Endothelial cell of umbilical vein (primary cell): ENCODE measurements at regions not wholly inside any gene's neighbourhood (a gene's known extent, or its start where the extent isn't known, plus 50 kb on each side); places are given as distances from the start of the nearest gene placed in this dataset.

Experiments
- BruUV-seq: library from RNA; stranded (reverse); fragments of 400-500 nt; replicated peaks from 2 replicates; lab custom pipeline; 2021; lab: Mats Ljungman, UMichigan
- CTCF ChIA-PET: fragments of 300-600, 350-600 bp; sonication (Branson Sonifier 250); formaldehyde crosslinking; loops from one replicate; lab custom pipeline; 2021; ENCODE audit warnings: antibody characterized with exemption, inconsistent platforms; lab: Charles Lee
- POLR2A ChIA-PET: fragments of 300-600, 350-600 bp; sonication (Branson Sonifier 250); formaldehyde crosslinking; loops from one replicate; lab custom pipeline; 2021; ENCODE audit warnings: antibody characterized with exemption, inconsistent platforms; lab: Charles Lee
- DNase-seq: peaks from one replicate; pipeline ENCODE4 v3.0.0-alpha.2; 2011; ENCODE audit warnings: low read depth, low spot score
- FAIRE-seq: peaks from 2 replicates; lab custom pipeline; 2011; peaks lifted over from hg19 to GRCh38; lab: Jason Lieb, UNC
- H2AFZ ChIP-seq: 2 replicates; pipeline ENCODE4 v1.6.0; 2012; ENCODE audit warnings: low read depth, low read length, control low read depth, inconsistent platforms
- H3K27ac ChIP-seq: 2 replicates; pipeline ENCODE4 v1.5.1; 2011; ENCODE audit warnings: low read depth, mild to moderate bottlenecking, control low read depth, low read length, moderate library complexity; ENCODE audit not compliant: insufficient read depth
- H3K27me3 ChIP-seq, 2 experiments: 2 replicates each; pipeline versions ENCODE4 v1.6.0 to v1.6.1; 2011; ENCODE audit warnings: low read length in 2 of 2, mixed read lengths in 1 of 2; ENCODE audit not compliant: control insufficient read depth in 2 of 2, insufficient read depth in 2 of 2
- H3K36me3 ChIP-seq, 2 experiments: 2 replicates in 1 of 2; 3 replicates in 1 of 2; pipeline ENCODE4 v1.5.1; 2011; ENCODE audit warnings: low read length in 2 of 2, mild to moderate bottlenecking in 1 of 2, moderate library complexity in 1 of 2; ENCODE audit not compliant: control insufficient read depth in 2 of 2, insufficient read depth in 2 of 2; ENCODE audit errors: extremely low read depth in 1 of 2
- H3K4me1 ChIP-seq: 3 replicates; pipeline ENCODE4 v1.5.1; 2011; ENCODE audit warnings: mild to moderate bottlenecking, low read length; ENCODE audit not compliant: control insufficient read depth, insufficient read depth; ENCODE audit errors: extremely low read depth
- H3K4me2 ChIP-seq: 2 replicates; pipeline ENCODE4 v1.6.1; 2011; ENCODE audit warnings: low read length, control low read depth, mixed read lengths; ENCODE audit not compliant: insufficient read depth
- H3K4me3 ChIP-seq, 3 experiments: fragments of 200-600 bp in 1 of 3; sonication (generic), shearing (Covaris generic) in 1 of 3; replicated peaks in 1 of 3; 2 replicates each; pipeline ENCODE4 v1.5.1; 2011 to 2016; ENCODE audit warnings: control low read depth in 3 of 3, low read length in 3 of 3, mild to moderate bottlenecking in 2 of 3, inconsistent platforms in 1 of 3, low read depth in 1 of 3, moderate library complexity in 1 of 3; ENCODE audit not compliant: insufficient read depth in 1 of 3
- H3K79me2 ChIP-seq: 2 replicates; pipeline ENCODE4 v1.6.0; 2012; ENCODE audit warnings: low read length, inconsistent platforms; ENCODE audit not compliant: control insufficient read depth, insufficient read depth
- H3K9ac ChIP-seq: replicated peaks from 2 replicates; pipeline ENCODE3; 2011; ENCODE audit warnings: low read length, control low read depth; ENCODE audit not compliant: insufficient read depth; ENCODE audit errors: extremely low read depth
- H3K9me1 ChIP-seq: replicated peaks from 3 replicates; pipeline ENCODE4 v1.6.0; 2011; ENCODE audit warnings: mild to moderate bottlenecking, low read length; ENCODE audit not compliant: control insufficient read depth, insufficient read depth; ENCODE audit errors: extremely low read depth
- H3K9me3 ChIP-seq: replicated peaks from 2 replicates; pipeline ENCODE4 v1.5.1; 2012; ENCODE audit warnings: low read length, inconsistent platforms; ENCODE audit not compliant: control insufficient read depth, insufficient read depth
- H4K20me1 ChIP-seq: replicated peaks from 2 replicates; pipeline ENCODE3; 2011; ENCODE audit warnings: mild to moderate bottlenecking, low read length; ENCODE audit not compliant: control insufficient read depth, insufficient read depth; ENCODE audit errors: extremely low read depth
- CTCF ChIP-seq, 2 donors: IDR thresholded peaks; 1 replicate in 1 of 2; 2 replicates in 1 of 2; pipeline ENCODE4 v1.5.1; 2011; ENCODE audit warnings: low read length in 2 of 2, mild to moderate bottlenecking in 2 of 2, moderate library complexity in 2 of 2, control low read depth in 1 of 2, inconsistent platforms in 1 of 2, low read depth in 1 of 2; ENCODE audit not compliant: insufficient read depth in 1 of 2; ENCODE audit errors: extremely low read depth in 1 of 2
- EZH2 ChIP-seq: IDR thresholded peaks from 2 replicates; pipeline ENCODE4 v1.6.1; 2012; ENCODE audit warnings: borderline replicate concordance, low read depth, mild to moderate bottlenecking, moderate library complexity, low read length, inconsistent platforms; ENCODE audit not compliant: severe bottlenecking
- GATA2 ChIP-seq: IDR thresholded peaks from 2 replicates; pipeline ENCODE4 v1.7.0; 2011; ENCODE audit warnings: low read depth, mild to moderate bottlenecking, moderate library complexity, mixed read lengths, low read length; ENCODE audit not compliant: insufficient read length, insufficient read depth
- JUN ChIP-seq: IDR thresholded peaks from 2 replicates; pipeline ENCODE4 v1.6.1; 2011; ENCODE audit warnings: borderline replicate concordance, low read depth; ENCODE audit not compliant: insufficient read length, insufficient read depth
- MAX ChIP-seq: IDR thresholded peaks from 2 replicates; pipeline ENCODE4 v1.6.1; 2011; ENCODE audit not compliant: insufficient read depth, insufficient read length
- MYC ChIP-seq: IDR thresholded peaks from one replicate; pipeline ENCODE4 v1.6.1; 2011; ENCODE audit warnings: mild to moderate bottlenecking, low read depth, low read length
- POLR2A ChIP-seq: IDR thresholded peaks from 2 replicates; pipeline ENCODE4 v1.6.1; 2012; ENCODE audit warnings: low read depth, mild to moderate bottlenecking, control low read depth, low read length
- POLR2AphosphoS5 ChIP-seq: IDR thresholded peaks from 2 replicates; pipeline ENCODE4 v1.6.1; 2012; ENCODE audit warnings: low read depth, mild to moderate bottlenecking, control low read depth, low read length, moderate library complexity; ENCODE audit not compliant: insufficient read depth
- dilution Hi-C: fragments of 300-500 bp; cut with MboI; formaldehyde crosslinking; loops from one replicate; pipeline ENCODE4 v1.15.0; 2019; ENCODE audit warnings: low sequenced_read_pairs; ENCODE audit not compliant: extremely low pct_ligation_motif_present
- intact Hi-C: fragments of 100-400 bp; cut with micrococcal nuclease; formaldehyde crosslinking; loops from one replicate; pipeline ENCODE4 v1.10.0; 2022

DNA sequence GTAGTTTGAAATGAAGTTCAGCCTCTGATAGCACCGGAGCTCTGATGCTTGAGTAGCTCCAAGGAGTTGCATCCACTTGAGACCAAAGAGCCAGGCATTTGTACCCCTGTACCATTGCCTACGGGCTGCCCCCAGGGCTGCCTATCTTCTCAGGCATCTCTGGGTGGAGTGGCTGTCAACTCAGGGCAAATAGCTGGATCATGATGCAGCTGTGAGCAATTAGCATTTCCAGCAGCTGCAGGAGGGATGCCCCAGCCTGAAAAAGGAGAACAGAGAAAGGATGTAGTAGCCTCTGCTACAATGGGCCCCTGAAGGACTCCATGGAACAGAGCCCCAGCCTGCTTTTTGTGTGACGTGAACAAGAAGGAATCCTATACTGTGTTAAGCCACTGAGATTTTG, 492.6 kb downstream of the BCOR start:
- Histone ChIP-seq H3K4me1 (no peaks in the 10 kb centered on the region), H3K9me1 (no peaks in the 10 kb centered on the region), H3K27ac (no peak overlapping the region), H2AFZ (no peak overlapping the region), H3K9ac (no peak overlapping the region), H3K79me2 (no peaks in the 10 kb centered on the region), H3K27me3 (peaks cover 3 to 4% of the 10 kb centered on the region in 2 experiments), H3K4me3 (no peak overlapping the region), H4K20me1 (no peaks in the 10 kb centered on the region), H3K4me2 (no peak overlapping the region), H3K36me3 (no peaks in the 10 kb centered on the region), H3K9me3 (no peaks in the 10 kb centered on the region)
- no TSS peak for BruUV-seq
- CTCF ChIA-PET, result no interaction called here
- TF ChIP-seq CTCF (IDR thresholded peaks at IDR 0.05; ENCODE audit: extremely low read depth in 1 of 2, insufficient read depth in 1 of 2, low read depth in 1 of 2, low read length in 2 of 2) (no peak), EZH2 (no peak), POLR2A (no peak), POLR2AphosphoS5 (no peak)
- intact Hi-C loops, result no loop called here
- DNase-seq, result no peak
- POLR2A ChIA-PET, result no interaction called here
- dilution Hi-C loops, result no loop called here
- FAIRE-seq, result no peak

DNA sequence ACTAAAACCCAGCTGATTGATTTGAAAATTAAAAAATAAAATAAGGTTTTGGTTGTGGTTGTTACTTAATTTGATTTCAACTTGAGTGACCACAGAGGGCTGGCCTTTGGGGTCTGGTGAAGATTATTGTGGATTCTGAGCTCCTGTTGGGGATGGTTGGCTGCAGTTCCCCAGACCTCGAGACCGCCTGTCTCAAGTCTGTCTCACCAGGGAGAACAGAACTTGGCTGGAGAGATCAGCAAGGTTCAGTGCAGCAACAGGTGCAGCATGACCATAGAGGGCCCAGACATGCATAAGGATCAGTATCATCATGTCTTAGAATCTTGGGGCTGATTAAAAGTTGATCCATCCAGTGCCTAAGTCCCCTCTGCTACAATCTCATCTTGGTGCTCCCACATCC, 491.9 kb downstream of the BCOR start:
- H3K9ac ChIP-seq, result no peak overlapping the region
- H3K4me1 ChIP-seq, result no peaks in the 10 kb centered on the region
- H3K27me3 ChIP-seq, result peaks cover 3 to 4% of the 10 kb centered on the region in 2 experiments
- intact Hi-C loops (no loop called here), dilution Hi-C loops (no loop called here)
- H3K27ac ChIP-seq, result no peak overlapping the region
- no peak overlapping the region for H3K4me2 ChIP-seq
- H3K4me3 ChIP-seq, result no peak overlapping the region
- no TSS peak for BruUV-seq
- ChIA-PET POLR2A (no interaction called here), CTCF (no interaction called here)
- H4K20me1 ChIP-seq, result no peaks in the 10 kb centered on the region
- no peaks in the 10 kb centered on the region for H3K79me2 ChIP-seq
- TF ChIP-seq JUN (no peak), GATA2 (no peak), MYC (no peak), POLR2A (no peak), MAX (no peak)
- no peaks in the 10 kb centered on the region for H3K9me1 ChIP-seq
- H2AFZ ChIP-seq, result no peak overlapping the region
- FAIRE-seq (no peak), DNase-seq (no peak)
- no peaks in the 10 kb centered on the region for H3K9me3 ChIP-seq
- no peaks in the 10 kb centered on the region for H3K36me3 ChIP-seq
